ENCODE measurements at regions not wholly inside any gene's neighbourhood (a gene's known extent, or its start where the extent isn't known, plus 50 kb on each side); places are given as distances from the start of the nearest gene placed in this dataset.

DNA sequence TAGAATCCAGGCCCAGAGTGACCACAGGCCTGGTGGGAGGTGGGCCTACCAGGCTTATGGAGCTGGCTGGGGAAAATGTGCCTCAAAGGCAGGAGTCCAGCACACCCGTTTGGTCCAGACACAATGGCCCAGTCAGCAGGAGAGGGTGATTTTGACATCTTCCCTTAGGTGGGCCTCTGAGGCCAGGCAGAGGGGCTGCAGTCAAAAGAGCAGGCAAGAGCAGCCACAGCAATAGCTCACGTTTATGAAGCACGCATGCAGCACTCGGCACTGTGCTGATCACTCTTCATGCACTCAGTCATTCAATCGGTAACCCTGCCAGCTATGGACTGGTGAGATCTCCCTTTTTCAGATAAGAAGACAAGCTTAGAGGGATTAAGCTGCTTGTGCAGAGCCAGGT lies 146.8 kb downstream of the LRIG2 start:
- DNase-seq, result no peak

DNA sequence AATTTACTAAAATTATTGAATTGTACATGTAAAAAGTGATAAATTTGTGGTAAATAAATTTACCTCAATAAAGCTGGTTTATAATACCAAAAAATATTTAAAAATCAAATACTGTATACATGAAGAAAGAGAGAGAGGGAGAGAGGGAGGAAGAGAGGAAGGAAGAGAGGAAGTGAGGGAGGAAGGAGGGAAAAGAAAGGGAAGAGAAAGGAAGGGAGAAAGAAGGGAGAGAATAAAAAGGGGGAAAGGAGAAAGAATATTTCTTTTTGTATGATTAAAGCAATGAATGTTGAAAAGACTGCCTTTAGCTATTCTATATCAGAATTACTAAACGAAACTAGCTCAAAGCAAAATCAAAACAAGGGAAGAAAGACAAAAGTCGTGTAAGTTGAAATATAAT lies 150.0 kb downstream of the LRIG2 start:
- no peak for DNase-seq

DNA sequence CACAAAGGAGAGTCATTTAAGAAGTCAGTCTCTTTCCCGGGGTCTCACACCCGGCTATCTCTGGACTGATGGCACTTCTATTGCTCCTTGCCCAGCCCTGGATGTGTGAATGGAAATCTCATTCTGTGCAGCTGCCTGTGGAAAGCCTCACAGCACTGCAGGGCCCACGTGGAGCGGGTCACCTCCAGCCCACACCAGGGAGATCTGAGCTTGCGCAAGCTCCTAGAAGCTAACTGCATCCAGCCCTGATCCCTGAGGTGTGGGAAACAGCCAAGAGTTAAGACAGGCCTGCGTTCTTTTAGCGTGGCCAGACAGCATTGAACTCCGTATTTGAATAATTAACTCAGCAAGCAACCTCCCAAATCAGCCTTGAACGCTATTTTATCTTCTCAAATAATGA lies 150.5 kb downstream of the LRIG2 start:
- DNase-seq, result no peak

DNA sequence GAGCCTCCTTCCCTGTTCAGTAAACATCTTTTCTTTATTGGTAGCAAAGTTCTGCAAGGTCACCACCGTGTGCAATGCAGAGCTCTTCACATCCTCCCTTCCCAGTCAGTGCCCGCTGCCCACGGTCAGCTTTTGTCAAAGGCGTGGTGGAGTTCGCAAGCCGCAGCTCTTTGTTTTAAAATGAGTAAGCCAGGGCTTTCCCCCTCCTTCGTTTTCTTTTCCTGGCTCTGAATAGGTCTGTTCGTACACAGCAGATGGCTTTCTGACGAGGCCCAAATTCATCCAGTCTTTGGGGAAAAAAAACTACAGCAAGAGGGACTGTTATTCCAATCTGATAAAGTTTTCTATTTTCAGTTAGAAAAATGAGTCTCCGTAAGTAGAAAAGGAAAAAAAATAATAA lies 153.2 kb downstream of the LRIG2 start:
- DNase-seq, result no peak

DNA sequence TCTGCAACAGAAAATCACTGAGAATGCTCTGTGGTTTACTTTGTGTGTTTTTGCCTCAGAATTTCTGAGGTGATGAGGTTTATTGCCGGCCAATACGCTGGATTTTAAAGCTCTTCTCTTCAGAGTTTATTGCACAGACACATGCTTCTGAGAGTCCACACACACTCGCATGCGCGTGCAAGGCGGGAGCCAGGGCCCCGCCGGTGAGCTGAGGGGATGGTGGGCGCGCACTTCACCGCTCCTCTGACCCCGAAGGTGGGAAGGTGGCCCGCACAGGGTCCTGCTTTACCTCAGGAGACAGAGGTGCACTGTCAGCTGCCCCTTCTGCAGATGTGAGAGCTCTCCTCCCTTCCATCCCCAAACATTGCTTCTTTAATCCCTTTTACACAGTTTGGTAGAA lies 158.4 kb upstream of the MAGI3 start:
- DNase-seq, result no peak

- no peak for DNase-seq
Observed at GRCh38 chr1:113233441-113233840, 156.9 kb upstream of the MAGI3 start.

DNA sequence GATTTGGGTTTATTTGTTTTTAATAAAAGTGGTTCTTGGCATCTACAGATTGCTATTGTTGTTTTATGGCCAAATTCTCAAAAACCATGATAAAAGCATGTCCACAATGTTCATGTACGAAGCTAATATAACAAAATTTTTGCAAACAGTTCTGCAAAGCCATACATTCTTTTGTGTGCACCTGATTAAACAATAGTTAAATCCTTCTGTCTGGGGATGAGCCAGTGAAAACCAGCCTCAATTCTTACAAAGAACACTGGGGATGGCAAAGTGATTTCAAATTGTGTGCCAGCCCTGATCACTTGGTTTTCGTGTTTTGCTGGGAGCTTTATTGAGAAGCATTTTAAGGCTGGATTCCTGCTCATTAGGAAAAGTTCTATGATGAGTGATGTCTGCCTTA lies 149.1 kb upstream of the MAGI3 start:
- no peak for DNase-seq

DNA sequence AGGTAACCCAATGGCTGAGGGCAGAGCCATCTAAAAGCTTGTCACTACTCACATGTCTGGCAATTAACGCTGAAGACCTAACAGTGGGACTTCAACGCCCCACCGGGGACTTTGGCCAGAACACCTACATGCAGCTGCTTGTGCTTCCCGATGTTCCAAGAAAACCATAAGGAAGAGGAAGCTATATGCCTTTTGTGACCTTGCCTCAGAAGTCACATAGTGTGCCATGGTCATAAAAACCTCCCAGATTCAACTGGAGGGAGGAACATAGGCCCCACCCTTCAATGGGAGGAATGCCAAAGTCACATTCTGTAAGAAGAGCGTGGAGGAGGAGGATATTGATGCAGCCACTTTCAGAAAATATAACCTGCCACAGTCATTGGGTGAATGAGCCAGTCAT lies 147.8 kb upstream of the MAGI3 start:
- DNase-seq, result no peak

- no peak for DNase-seq
Observed at GRCh38 chr1:113243529-113243928, 146.8 kb upstream of the MAGI3 start.

DNA sequence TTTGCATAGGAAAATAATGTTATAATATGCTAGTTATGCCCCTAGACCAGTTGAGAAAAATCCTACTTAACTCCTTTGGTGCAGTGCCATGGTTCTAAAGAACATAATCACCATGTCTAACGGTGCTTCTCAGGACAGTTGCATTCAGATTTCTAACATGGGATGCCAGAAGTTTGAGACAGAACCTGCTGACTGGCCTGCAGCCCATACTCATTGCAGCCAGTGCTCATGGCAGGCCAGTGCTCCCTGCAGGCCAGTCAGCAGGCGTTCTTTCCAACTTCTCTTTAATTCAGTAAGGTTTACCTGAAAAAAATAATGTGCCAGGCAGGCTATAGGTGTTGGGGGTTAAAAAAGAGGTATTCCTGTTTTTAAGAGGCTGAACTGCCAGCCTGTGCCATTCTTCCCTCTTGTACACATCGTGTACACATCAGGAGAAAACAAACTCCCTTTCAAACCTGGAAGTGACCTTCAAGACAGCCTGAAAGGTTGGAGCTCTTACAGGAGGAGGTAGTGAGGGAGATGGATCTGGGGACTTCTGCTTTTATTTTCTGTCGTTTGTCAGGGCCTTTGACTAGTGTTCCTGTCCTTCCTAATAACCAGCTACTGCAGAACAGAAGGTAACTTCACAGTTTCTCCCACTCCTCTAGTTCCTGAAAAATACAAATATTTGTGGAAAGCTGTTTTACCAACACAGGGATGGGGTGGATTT lies 146.0 kb upstream of the MAGI3 start:
- DNase-seq, result no peak

- DNase-seq, result no peak
Observed at GRCh38 chr1:113245252-113245651, 145.1 kb upstream of the MAGI3 start.

DNA sequence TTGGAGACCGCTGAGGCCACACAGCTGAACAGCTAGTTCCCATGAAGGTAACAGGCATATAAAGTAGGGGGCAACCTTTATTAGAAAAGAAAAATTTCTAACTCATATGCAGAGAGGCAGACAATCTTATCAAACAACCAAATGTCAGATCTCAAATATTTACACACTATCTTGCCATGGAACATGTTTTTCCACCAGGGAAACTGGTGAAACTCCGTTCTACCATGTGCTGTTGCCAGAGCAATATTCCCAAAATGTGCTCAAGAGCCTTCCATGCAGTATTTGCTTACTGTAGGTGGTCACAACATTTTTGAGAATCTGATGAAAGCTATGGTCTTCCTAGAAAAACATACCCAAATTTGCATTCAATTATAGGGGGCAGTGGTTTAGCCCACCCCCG lies 143.4 kb upstream of the MAGI3 start:
- DNase-seq, result no peak

DNA sequence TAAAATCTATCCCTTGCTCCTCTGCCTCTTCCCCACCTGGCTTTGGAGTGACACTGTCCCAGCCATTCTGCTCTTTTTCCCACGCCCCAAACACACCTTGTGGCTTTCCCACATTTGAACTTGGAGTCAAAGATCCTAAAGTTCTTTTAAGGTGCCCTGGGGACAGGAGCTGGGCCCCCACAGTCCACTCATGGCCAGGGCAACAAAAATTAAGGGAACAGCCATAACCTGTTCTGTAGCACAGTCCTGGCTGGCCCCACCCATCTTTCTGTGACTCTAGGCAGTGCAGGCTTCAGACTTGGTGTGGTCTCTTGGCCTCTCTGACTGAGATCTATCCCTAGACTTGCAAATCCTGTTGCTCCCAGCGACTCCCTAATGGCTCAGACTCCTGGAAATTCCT lies 143.0 kb upstream of the MAGI3 start:
- no peak for DNase-seq

- DNase-seq, result no peak
Observed at GRCh38 chr1:113247782-113248181, 142.5 kb upstream of the MAGI3 start.

DNA sequence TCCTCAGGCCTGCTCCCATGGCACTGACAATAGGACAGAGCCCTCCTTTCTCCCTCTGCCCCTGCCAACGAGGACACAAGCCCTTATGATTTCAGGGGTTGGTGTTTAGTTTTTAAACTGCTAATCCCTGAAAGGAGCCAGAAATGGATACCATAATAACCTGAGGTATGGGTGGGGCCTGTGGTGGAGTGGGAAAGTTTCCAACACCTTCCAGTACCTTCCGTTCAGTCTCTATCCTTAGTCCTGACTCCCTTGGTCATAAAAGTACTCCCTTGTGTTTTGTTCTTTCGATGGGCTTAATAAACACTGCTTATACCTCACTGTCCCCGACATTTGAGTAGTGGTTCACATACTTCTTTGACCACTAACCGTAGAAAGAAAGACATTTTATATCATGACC lies 141.8 kb upstream of the MAGI3 start:
- DNase-seq, result no peak

DNA sequence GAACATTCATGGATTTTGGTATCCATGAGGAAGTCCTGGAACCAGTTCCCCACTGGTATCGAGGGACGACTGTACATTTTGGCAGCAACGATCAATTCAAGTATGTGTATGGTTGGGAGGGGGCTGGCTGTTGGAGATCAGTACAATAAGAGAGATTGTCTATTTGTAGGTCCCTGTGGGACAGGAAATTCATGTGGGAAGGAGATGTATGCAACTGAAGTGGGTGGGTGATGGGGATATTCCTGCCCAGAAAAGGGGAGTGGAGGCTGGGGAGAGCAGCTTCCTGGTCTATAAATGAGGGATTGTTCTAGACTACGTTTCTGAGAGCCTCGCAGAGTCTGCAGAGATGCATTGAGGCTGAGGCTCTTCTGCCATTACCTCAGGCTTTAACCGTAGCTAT lies 140.2 kb upstream of the MAGI3 start:
- no peak for DNase-seq

- DNase-seq, result no peak
Observed at GRCh38 chr1:113252166-113252565, 138.1 kb upstream of the MAGI3 start.

- no peak for DNase-seq
Observed at GRCh38 chr1:113253187-113253586, 137.1 kb upstream of the MAGI3 start.

GRCh38 chr1:113253590-113253989 lies 136.7 kb upstream of the MAGI3 start:
- DNase-seq, result no peak

- no peak for DNase-seq
Observed at GRCh38 chr1:113255038-113255719, 135.1 kb upstream of the MAGI3 start.

GRCh38 chr1:113255720-113256347 lies 134.5 kb upstream of the MAGI3 start:
- no peak for DNase-seq

DNA sequence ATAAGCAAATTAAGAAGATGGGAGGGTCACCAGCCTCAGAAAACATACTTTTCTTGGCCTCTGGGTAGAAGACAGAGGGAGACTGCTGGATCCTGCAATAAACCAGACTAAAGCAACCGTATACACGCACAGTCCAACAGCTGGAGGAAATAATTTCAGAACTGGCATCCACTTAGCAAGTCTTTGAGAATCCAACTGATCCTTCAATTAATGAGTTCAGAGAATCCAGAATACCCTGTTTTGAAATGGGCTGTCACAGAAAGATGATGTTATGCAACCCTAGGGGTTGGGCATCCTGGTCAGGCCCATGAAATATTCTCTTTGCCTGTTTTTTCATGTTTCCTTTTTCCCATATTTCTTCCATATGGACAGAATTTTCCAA lies 134.0 kb upstream of the MAGI3 start:
- DNase-seq, result no peak

DNA sequence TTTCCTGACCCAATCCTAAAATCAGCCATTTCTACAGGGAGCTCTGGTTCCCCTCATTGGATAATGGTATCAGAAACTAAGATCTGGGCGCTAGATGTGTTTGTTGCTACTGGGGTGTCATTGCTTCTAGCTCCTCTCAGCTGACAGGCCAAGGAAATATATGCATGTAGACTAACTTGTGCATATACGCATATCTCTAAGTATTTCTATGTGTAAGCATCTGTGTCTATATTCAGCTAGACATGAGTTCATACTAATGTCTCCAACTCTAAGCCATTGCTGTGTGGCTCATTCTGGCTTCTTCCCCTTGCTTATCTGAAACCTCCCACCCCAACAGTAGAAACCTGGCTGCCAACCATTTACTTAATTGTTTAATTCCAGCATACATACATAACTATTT lies 130.3 kb upstream of the MAGI3 start:
- no peak for DNase-seq

DNA sequence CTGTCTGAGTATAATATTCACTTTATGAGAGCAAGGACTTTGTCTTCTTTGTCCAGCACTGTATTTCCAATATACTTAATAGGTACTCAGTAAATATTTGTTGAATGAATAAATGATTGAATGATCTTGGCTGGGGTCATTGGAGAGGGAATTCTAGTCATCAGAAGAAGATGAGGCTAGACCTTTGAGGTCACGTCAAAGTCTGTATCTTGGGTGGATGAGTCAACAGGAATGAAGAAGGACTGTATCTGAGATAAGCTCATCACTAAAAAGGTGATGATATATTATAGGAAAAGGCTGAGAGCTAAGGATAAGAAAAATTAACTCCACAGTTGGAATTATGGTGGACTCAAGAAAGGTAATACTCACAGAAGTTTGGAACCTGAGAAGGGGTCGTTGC lies 125.1 kb upstream of the MAGI3 start:
- no peak for DNase-seq

GRCh38 chr1:113266788-113267187 lies 123.5 kb upstream of the MAGI3 start:
- no peak for DNase-seq
